Kidney (tissue), 13 donors: ENCODE measurements at regions not wholly inside any gene's neighbourhood (a gene's known extent, or its start where the extent isn't known, plus 50 kb on each side); places are given as distances from the start of the nearest gene placed in this dataset.

Source experiments
- DNase-seq, 5 donors: peaks; one replicate each; pipeline ENCODE4 v3.0.0-alpha.2; 2013 to 2020
- FAIRE-seq: peaks from 2 replicates; lab custom pipeline; 2012; peaks lifted over from hg19 to GRCh38; lab: Jason Lieb, UNC
- H3K27ac ChIP-seq, 2 donors: one replicate each; pipeline ENCODE4 v1.7.0; 2013; ENCODE audit warnings: low read depth in 2 of 2, low read length in 2 of 2, inconsistent platforms in 1 of 2
- H3K27me3 ChIP-seq: one replicate; pipeline ENCODE4 v1.7.1; 2013; ENCODE audit warnings: low read length, inconsistent platforms; ENCODE audit not compliant: control insufficient read depth, insufficient read depth
- H3K36me3 ChIP-seq, 3 donors: one replicate each; pipeline versions ENCODE4 v1.7.0 to v1.7.1; 2013; ENCODE audit warnings: low read length in 3 of 3, control low read depth in 1 of 3, inconsistent platforms in 1 of 3; ENCODE audit not compliant: insufficient read depth in 3 of 3, control insufficient read depth in 2 of 3
- H3K4me1 ChIP-seq, 3 donors: one replicate each; pipeline versions ENCODE4 v1.7.0 to v1.7.1; 2013; ENCODE audit warnings: low read length in 3 of 3, inconsistent platforms in 1 of 3, low read depth in 1 of 3; ENCODE audit not compliant: control insufficient read depth in 2 of 3, insufficient read depth in 2 of 3
- H3K4me3 ChIP-seq, 3 donors: one replicate each; pipeline versions ENCODE4 v1.7.0 to v1.8.1; 2013; ENCODE audit warnings: low read length in 3 of 3, control low read depth in 1 of 3, inconsistent platforms in 1 of 3
- H3K9ac ChIP-seq, 3 donors: one replicate each; pipeline versions ENCODE4 v1.7.0 to v1.7.1; 2013; ENCODE audit warnings: low read length in 3 of 3, control low read depth in 1 of 3, inconsistent platforms in 1 of 3
- H3K9me3 ChIP-seq, 3 donors: one replicate each; pipeline versions ENCODE4 v1.7.0 to v1.7.1; 2013; ENCODE audit warnings: low read length in 3 of 3, control low read depth in 1 of 3, inconsistent platforms in 1 of 3; ENCODE audit not compliant: control insufficient read depth in 2 of 3, insufficient read depth in 1 of 3
- CTCF ChIP-seq: IDR thresholded peaks from 3 replicates; pipeline ENCODE4 v1.5.1; 2012; ENCODE audit warnings: mild to moderate bottlenecking, moderate library complexity, borderline replicate concordance; ENCODE audit not compliant: insufficient read depth; ENCODE audit errors: extremely low read depth
- intact Hi-C: fragments of 100-400 bp; cut with DNase I; formaldehyde crosslinking; loops from one replicate; pipeline ENCODE4 v1.11.1; 2022
- donor health status: control.
- donor health status: control.
- donor health status: control.
- donor health status: control.
- donor health status: control.
- donor health status: DM: yes; HTN: yes; CAD: no.
- donor health status: Normal renal cell carcinoma (clear cell type).

GRCh38 chr1:78250201-78250600 is 204.4 kb downstream of the GIPC2 start:
- Histone ChIP-seq H3K27me3 (no peaks in the 10 kb centered on the region), H3K9me3 (no peaks in the 10 kb centered on the region), H3K36me3 (no peaks in the 10 kb centered on the region), H3K27ac (no peak overlapping the region), H3K4me1 (no peaks in the 10 kb centered on the region), H3K9ac (no peak overlapping the region), H3K4me3 (no peak overlapping the region)
- no peak for FAIRE-seq
- intact Hi-C loops: no loop called here
- TF ChIP-seq CTCF: no peak
- DNase-seq: no peak

- H3K9ac ChIP-seq: no peak overlapping the region
- no peak for TF ChIP-seq CTCF
- no peaks in the 10 kb centered on the region for H3K36me3 ChIP-seq
- no peaks in the 10 kb centered on the region for H3K4me1 ChIP-seq
- no peak overlapping the region for H3K27ac ChIP-seq
- DNase-seq (no peak), FAIRE-seq (no peak)
- intact Hi-C loops: no loop called here
- no peak overlapping the region for H3K4me3 ChIP-seq
- no peaks in the 10 kb centered on the region for H3K27me3 ChIP-seq
- H3K9me3 ChIP-seq: no peaks in the 10 kb centered on the region
These were observed 208.8 kb downstream of the GIPC2 start for GRCh38 chr1:78254517-78254916.

- H3K36me3 ChIP-seq: no peaks in the 10 kb centered on the region
- H3K4me1 ChIP-seq: no peaks in the 10 kb centered on the region
- no peak for TF ChIP-seq CTCF
- H3K27me3 ChIP-seq: no peaks in the 10 kb centered on the region
- H3K4me3 ChIP-seq: no peak overlapping the region
- intact Hi-C loops: no loop called here
- H3K9me3 ChIP-seq: no peaks in the 10 kb centered on the region
- H3K27ac ChIP-seq: no peak overlapping the region
- DNase-seq (no peak), FAIRE-seq (no peak)
- no peak overlapping the region for H3K9ac ChIP-seq
These were observed 209.6 kb downstream of the GIPC2 start for GRCh38 chr1:78255383-78255782.

- no peaks in the 10 kb centered on the region for H3K27me3 ChIP-seq
- H3K4me1 ChIP-seq: no peaks in the 10 kb centered on the region
- DNase-seq (no peak), FAIRE-seq (no peak)
- H3K36me3 ChIP-seq: no peaks in the 10 kb centered on the region
- H3K9ac ChIP-seq: no peak overlapping the region
- no peak overlapping the region for H3K27ac ChIP-seq
- H3K4me3 ChIP-seq: no peak overlapping the region
- no peaks in the 10 kb centered on the region for H3K9me3 ChIP-seq
- no peak for TF ChIP-seq CTCF
- intact Hi-C loops: no loop called here
These were observed 210.1 kb downstream of the GIPC2 start for GRCh38 chr1:78255846-78256245.
